HepG2 (cell line): ENCODE measurements at regions not wholly inside any gene's neighbourhood (a gene's known extent, or its start where the extent isn't known, plus 50 kb on each side); places are given as distances from the start of the nearest gene placed in this dataset.

ENCODE experiments used
- BRF2 ChIP-seq: sonication (generic); formaldehyde crosslinking; IDR thresholded peaks from 2 replicates; pipeline ENCODE4 v1.8.1; 2022; ENCODE audit warnings: mild to moderate bottlenecking, missing genetic modification reagents
- CTCF ChIP-seq: sonication (generic); formaldehyde crosslinking; IDR thresholded peaks from 2 replicates; pipeline ENCODE4 v1.5.0; 2020; ENCODE audit warnings: mild to moderate bottlenecking, missing genetic modification reagents, moderate library complexity
- ELF1 ChIP-seq: sonication (generic); formaldehyde crosslinking; IDR thresholded peaks from 2 replicates; pipeline ENCODE4 v1.4.0; 2020; ENCODE audit warnings: missing genetic modification reagents
- EZH2 ChIP-seq: conservative IDR thresholded peaks from 2 replicates; pipeline ENCODE4 v1.6.1; 2012; ENCODE audit warnings: mild to moderate bottlenecking, low read depth, low read length, moderate library complexity
- PCBP2 ChIP-seq: fragments of 200-400 bp; formaldehyde crosslinking; optimal IDR thresholded peaks from 2 replicates; pipeline ENCODE3; 2018; ENCODE audit warnings: low read length, low read depth; ENCODE audit not compliant: poor library complexity, severe bottlenecking
- RXRB ChIP-seq: IDR thresholded peaks from 2 replicates; pipeline ENCODE4 v1.6.1; 2016; ENCODE audit warnings: borderline replicate concordance, missing genetic modification reagents, missing compliant biosample characterization
- ZBTB39 ChIP-seq: sonication (generic); formaldehyde crosslinking; IDR thresholded peaks from 2 replicates; pipeline ENCODE4 v1.5.0; 2020; ENCODE audit warnings: missing genetic modification reagents
- ZNF224 ChIP-seq: sonication (generic); formaldehyde crosslinking; IDR thresholded peaks from 2 replicates; pipeline ENCODE4 v1.5.0; 2020; ENCODE audit warnings: mild to moderate bottlenecking, missing genetic modification reagents
- ZNF343 ChIP-seq: sonication (generic); formaldehyde crosslinking; IDR thresholded peaks from 2 replicates; pipeline ENCODE4 v1.4.0; 2020; ENCODE audit warnings: mild to moderate bottlenecking, missing genetic modification reagents
- ZNF850 ChIP-seq: sonication (generic); formaldehyde crosslinking; conservative IDR thresholded peaks from 2 replicates; pipeline ENCODE4 v1.9.0; 2021; ENCODE audit warnings: mild to moderate bottlenecking, missing genetic modification reagents

- TF ChIP-seq BRF2 (CRISPR knock-in tag) (no peak), CTCF (CRISPR knock-in tag) (no peak), PCBP2 (no peak), ZNF850 (CRISPR knock-in tag) (no peak), ZBTB39 (CRISPR knock-in tag) (no peak), ZNF224 (CRISPR knock-in tag) (no peak), ELF1 (CRISPR knock-in tag) (no peak), RXRB (CRISPR knock-in tag) (no peak), ZNF343 (CRISPR knock-in tag) (no peak), EZH2 (no peak)
These were observed 922.1 kb downstream of the EPHA7 start for GRCh38 chr6:92497281-92497680.
